Lower leg skin (tissue), 4 donors: ENCODE measurements at regions not wholly inside any gene's neighbourhood (a gene's known extent, or its start where the extent isn't known, plus 50 kb on each side); places are given as distances from the start of the nearest gene placed in this dataset.

Experiments
- DNase-seq, 2 donors: peaks; one replicate each; pipeline ENCODE4 v3.0.0-alpha.2; 2019; ENCODE audit warnings: low spot score in 2 of 2
- H3K4me3 ChIP-seq: fragments of 200-600 bp; sonication (generic); 2 replicates; pipeline ENCODE4 v1.5.1; 2017; ENCODE audit warnings: mild to moderate bottlenecking, low read depth; ENCODE audit not compliant: poor library complexity, severe bottlenecking
- POLR2A ChIP-seq, 2 donors: fragments of 450-650 bp; IDR thresholded peaks; one replicate each; pipeline ENCODE4 v1.6.1; 2016 to 2017; ENCODE audit warnings: antibody characterized with exemption in 2 of 2, mild to moderate bottlenecking in 1 of 2, moderate library complexity in 1 of 2
- WGBS, 2 donors: methylation state at CpG; one replicate each; pipeline ENCODE4 v1.1.5; 2018; 5-methylcytosine and 5-hydroxymethylcytosine counted together
- intact Hi-C: fragments of 100-400 bp; cut with DNase I; formaldehyde crosslinking; loops from one replicate; pipeline ENCODE4 v1.15.0; 2023; ENCODE audit warnings: low total_unique reads
- TF ChIP-seq, protein P1 (sequence below), 3 donors: fragments of 450-650 bp; IDR thresholded peaks; one replicate each; pipeline ENCODE4 v1.5.1; 2016; ENCODE audit warnings: antibody characterized with exemption in 3 of 3, mild to moderate bottlenecking in 3 of 3, moderate library complexity in 2 of 3

DNA sequence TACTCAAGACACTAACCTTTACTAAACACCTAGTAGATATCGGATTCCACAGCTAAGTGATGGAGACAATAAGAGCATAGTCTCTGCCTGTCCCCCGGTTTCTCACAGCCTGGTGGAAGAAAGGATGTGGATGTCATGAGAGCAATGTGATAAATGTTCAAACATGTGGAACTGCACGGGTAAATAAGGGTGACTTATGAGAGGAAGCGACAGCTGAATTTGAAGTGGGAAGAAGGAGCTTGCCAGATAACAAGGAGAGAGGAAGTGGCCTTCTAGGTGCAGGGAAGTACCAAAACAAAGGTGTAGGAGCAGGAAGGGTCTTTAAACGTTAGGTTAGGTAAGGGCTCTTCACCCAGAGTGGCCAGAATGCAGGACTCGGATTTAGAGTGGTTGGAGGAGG lies 178.6 kb upstream of the NRIP1 start:
- intact Hi-C loops = no loop called here
- no peak for DNase-seq
- no peak overlapping the region for H3K4me3 ChIP-seq
- 68 to 76% methylated on average over 6 of the region's 6 CpGs for WGBS, 2 donors
- TF ChIP-seq POLR2A (IDR thresholded peaks at IDR 0.05) = no peak
- TF ChIP-seq, protein P1, sequence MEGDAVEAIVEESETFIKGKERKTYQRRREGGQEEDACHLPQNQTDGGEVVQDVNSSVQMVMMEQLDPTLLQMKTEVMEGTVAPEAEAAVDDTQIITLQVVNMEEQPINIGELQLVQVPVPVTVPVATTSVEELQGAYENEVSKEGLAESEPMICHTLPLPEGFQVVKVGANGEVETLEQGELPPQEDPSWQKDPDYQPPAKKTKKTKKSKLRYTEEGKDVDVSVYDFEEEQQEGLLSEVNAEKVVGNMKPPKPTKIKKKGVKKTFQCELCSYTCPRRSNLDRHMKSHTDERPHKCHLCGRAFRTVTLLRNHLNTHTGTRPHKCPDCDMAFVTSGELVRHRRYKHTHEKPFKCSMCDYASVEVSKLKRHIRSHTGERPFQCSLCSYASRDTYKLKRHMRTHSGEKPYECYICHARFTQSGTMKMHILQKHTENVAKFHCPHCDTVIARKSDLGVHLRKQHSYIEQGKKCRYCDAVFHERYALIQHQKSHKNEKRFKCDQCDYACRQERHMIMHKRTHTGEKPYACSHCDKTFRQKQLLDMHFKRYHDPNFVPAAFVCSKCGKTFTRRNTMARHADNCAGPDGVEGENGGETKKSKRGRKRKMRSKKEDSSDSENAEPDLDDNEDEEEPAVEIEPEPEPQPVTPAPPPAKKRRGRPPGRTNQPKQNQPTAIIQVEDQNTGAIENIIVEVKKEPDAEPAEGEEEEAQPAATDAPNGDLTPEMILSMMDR (IDR thresholded peaks at IDR 0.05) = no peak

DNA sequence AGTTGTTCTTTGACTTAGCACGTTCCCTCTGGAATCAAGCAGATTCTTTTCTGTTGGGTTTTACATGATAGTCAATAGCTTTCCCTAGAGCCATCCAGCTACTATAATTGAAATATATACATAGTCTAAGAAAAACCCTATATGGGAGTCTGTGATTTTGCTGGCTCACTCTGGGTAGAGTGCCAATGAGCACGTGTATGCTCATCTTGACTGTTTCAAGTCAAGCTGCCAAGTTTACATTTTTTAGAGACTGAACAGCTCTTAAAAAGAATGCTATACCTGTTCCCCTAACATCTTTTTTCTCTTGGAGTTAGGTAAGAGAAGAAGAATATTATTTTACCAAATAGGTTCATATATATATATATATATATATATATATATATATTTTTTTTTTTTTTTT lies 182.8 kb upstream of the NRIP1 start:
- TF ChIP-seq POLR2A (IDR thresholded peaks at IDR 0.05) = no peak
- TF ChIP-seq, protein P1 (IDR thresholded peaks at IDR 0.05) = no peak
- 58 to 61% methylated on average over 2 of the region's 2 CpGs for WGBS, 2 donors
- intact Hi-C loops = no loop called here
- no peak for DNase-seq
- H3K4me3 ChIP-seq = no peak overlapping the region

DNA sequence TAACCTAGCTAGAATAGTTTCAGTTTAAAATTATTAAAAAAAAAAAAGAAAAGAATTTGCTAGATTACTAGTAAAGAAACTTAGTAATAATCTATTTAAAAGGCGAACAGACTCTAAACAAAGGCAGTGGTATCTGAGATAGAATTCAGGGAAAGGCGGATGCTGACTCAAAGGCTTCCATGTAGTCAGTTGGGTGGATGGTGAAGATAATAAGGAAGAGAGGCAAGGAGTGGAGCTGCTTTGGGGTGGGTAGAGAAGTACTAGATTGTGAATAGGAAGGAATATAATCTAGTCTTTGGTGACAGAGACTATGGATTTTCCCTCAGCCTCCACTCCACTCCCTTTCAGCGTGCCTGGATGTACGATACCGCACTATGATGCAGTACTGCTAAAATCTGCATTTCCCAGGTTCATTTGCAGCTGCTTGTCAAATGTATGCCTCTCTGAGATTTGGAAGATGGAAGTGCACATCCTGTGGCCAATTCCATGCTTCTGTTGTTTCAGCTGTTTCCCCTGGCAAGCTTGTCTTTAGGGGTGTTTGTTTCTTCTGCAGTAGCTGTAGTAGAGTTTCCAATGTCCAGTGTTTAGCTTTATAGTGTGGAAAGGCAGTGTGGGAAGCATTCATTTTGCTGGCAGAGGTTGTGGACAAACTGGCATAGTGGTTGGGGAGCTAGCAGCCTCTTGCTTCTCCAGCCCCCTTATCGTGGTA lies 184.6 kb upstream of the NRIP1 start:
- DNase-seq = no peak
- TF ChIP-seq, protein P1 (IDR thresholded peaks at IDR 0.05) = no peak
- no peak for TF ChIP-seq POLR2A (IDR thresholded peaks at IDR 0.05)
- WGBS, 2 donors = 88 to 90% methylated on average over 6 of the region's 6 CpGs
- no peak overlapping the region for H3K4me3 ChIP-seq
- intact Hi-C loops = no loop called here

DNA sequence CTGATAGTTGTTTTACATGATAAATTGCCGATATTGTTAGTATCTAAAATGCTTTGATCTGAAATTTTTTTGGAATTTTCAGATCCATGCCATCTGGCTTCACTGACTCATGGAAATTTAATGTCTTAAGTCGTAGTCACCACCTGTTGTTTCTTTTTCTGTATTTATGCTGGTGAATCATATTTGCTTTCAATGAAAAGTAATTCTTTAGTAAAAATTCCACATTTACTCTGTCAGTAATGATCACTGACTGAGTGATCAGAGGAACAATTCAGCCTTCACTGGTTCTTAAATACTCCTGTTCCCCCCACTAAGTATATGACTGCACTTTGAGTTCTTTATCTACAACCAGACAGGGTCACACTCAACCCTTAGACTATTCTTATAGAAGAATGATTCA lies 185.6 kb upstream of the NRIP1 start:
- no peak for DNase-seq
- TF ChIP-seq, protein P1 (IDR thresholded peaks at IDR 0.05) = no peak
- TF ChIP-seq POLR2A (IDR thresholded peaks at IDR 0.05) = no peak
- intact Hi-C loops = no loop called here
- no peak overlapping the region for H3K4me3 ChIP-seq
- WGBS, 2 donors = 41 to 53% methylated on average over 2 of the region's 2 CpGs

DNA sequence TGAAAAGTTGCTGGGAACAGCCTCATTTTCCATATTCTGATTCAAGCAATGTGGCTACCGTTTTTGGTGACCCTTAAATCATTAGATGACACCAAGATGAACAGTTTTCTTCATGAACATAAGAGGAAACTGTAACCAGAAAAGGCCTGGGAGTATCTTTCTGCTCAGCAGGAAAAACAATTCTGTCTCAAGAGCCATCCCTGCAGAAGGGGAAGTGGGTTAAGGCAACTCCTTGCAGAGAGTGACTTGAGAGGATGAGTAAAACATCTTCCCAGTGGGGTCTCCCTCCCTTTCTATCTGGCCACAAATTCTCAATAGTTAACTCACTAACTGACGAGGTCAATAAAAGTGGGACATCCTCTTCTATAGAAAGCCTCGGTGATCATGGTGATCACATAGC lies 187.6 kb upstream of the NRIP1 start:
- no peak for TF ChIP-seq POLR2A (IDR thresholded peaks at IDR 0.05)
- TF ChIP-seq, protein P1 (IDR thresholded peaks at IDR 0.05) = no peak
- no peak for DNase-seq
- WGBS, 2 donors = 67 to 69% methylated on average over 3 of the region's 3 CpGs
- H3K4me3 ChIP-seq = no peak overlapping the region
- intact Hi-C loops = no loop called here

DNA sequence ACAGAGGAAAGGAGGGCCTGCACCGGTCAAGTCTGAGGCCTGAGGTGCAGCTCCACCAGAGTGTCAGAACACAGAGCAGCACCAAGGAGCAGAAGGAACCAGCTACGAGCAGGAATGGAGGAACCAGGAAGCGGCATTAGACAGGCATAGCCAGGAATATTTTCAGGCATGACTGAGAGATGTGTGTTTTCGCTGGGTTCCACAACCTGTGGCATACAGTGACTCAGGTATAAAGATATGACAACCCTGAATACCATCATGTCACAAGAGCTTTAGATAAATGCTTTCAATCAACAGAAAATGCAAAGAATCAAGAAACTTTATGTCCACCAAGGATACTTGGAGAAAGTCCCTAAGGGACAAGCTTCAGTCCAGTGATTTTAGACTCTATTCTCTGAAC lies 189.3 kb upstream of the NRIP1 start:
- no peak overlapping the region for H3K4me3 ChIP-seq
- no peak for DNase-seq
- WGBS, 2 donors = 95% methylated on average over 4 of the region's 4 CpGs
- TF ChIP-seq POLR2A (IDR thresholded peaks at IDR 0.05) = no peak
- TF ChIP-seq, protein P1 (IDR thresholded peaks at IDR 0.05) = no peak
- intact Hi-C loops = no loop called here
